COLO668 (cell line): ENCODE measurements at regions not wholly inside any gene's neighbourhood (a gene's known extent, or its start where the extent isn't known, plus 50 kb on each side); places are given as distances from the start of the nearest gene placed in this dataset.

Source experiments
- DNase-seq: peaks from one replicate; lab custom pipeline; 2025; ENCODE audit not compliant: unreplicated experiment; lab: John Stamatoyannopoulos, UW

- DNase-seq, result no peak
Measured at GRCh38 chr2:180325416-180326120, 318.5 kb upstream of the CWC22 start.

- no peak for DNase-seq
Measured at GRCh38 chr2:180324182-180324581, 317.1 kb upstream of the CWC22 start.

- DNase-seq, result no peak
Measured at GRCh38 chr2:180322781-180323180, 315.7 kb upstream of the CWC22 start.

GRCh38 chr2:180319586-180320405, 312.7 kb upstream of the CWC22 start:
- DNase-seq, result no peak

GRCh38 chr2:180314086-180314485, 307.0 kb upstream of the CWC22 start:
- DNase-seq, result no peak

GRCh38 chr2:180312542-180312941, 305.4 kb upstream of the CWC22 start:
- no peak for DNase-seq

- DNase-seq, result no peak
Measured at GRCh38 chr2:180307096-180307495, 300.0 kb upstream of the CWC22 start.

GRCh38 chr2:180306346-180306745, 299.2 kb upstream of the CWC22 start:
- no peak for DNase-seq

GRCh38 chr2:180291552-180292421, 284.7 kb upstream of the CWC22 start:
- DNase-seq, result no peak

GRCh38 chr2:180291060-180291459, 284.0 kb upstream of the CWC22 start:
- DNase-seq, result no peak

GRCh38 chr2:180289627-180290026, 282.5 kb upstream of the CWC22 start:
- no peak for DNase-seq

GRCh38 chr2:180279581-180279980, 272.5 kb upstream of the CWC22 start:
- no peak for DNase-seq

GRCh38 chr2:180276733-180277132, 269.6 kb upstream of the CWC22 start:
- no peak for DNase-seq

GRCh38 chr2:180268006-180268405, 260.9 kb upstream of the CWC22 start:
- DNase-seq, result no peak

- DNase-seq, result no peak
Measured at GRCh38 chr2:180261976-180262375, 254.9 kb upstream of the CWC22 start.

- no peak for DNase-seq
Measured at GRCh38 chr2:180258579-180258978, 251.5 kb upstream of the CWC22 start.

GRCh38 chr2:180258041-180258537, 251.0 kb upstream of the CWC22 start:
- no peak for DNase-seq

GRCh38 chr2:180257247-180257646, 250.2 kb upstream of the CWC22 start:
- no peak for DNase-seq

- DNase-seq, result no peak
Measured at GRCh38 chr2:180255981-180256380, 248.9 kb upstream of the CWC22 start.

GRCh38 chr2:180254872-180255271, 247.8 kb upstream of the CWC22 start:
- DNase-seq, result no peak

- no peak for DNase-seq
Measured at GRCh38 chr2:180247658-180248057, 240.6 kb upstream of the CWC22 start.
